ENCODE measurements at regions not wholly inside any gene's neighbourhood (a gene's known extent, or its start where the extent isn't known, plus 50 kb on each side); places are given as distances from the start of the nearest gene placed in this dataset.

GRCh38 chr2:18662689-18663088, 73.3 kb upstream of the NT5C1B start:
- Histone ChIP-seq H4K20me1 (replicated peaks; ENCODE audit: control insufficient read depth, extremely low read depth, insufficient read depth, low read length) (no peaks in the 10 kb centered on the region), H3K9me3 (replicated peaks; ENCODE audit: control insufficient read depth, insufficient read depth, low read length) (no peaks in the 10 kb centered on the region), H2AFZ (ENCODE audit: low read depth, low read length) (no peak overlapping the region), H3K9me1 (replicated peaks; ENCODE audit: control insufficient read depth, extremely low read depth, insufficient read depth, low read length) (no peaks in the 10 kb centered on the region), H3K4me3 (replicated peaks in 1 of 3; ENCODE audit: insufficient read depth in 1 of 3, low read depth in 1 of 3, low read length in 3 of 3) (no peak overlapping the region), H3K36me3 (ENCODE audit: control insufficient read depth in 2 of 2, extremely low read depth in 1 of 2, insufficient read depth in 2 of 2, low read length in 2 of 2) (no peaks in the 10 kb centered on the region), H3K9ac (replicated peaks; ENCODE audit: extremely low read depth, insufficient read depth, low read length) (no peak overlapping the region), H3K4me1 (ENCODE audit: control insufficient read depth, extremely low read depth, insufficient read depth, low read length) (no peaks in the 10 kb centered on the region), H3K4me2 (ENCODE audit: insufficient read depth, low read length) (no peak overlapping the region), H3K27me3 (ENCODE audit: control insufficient read depth in 2 of 2, insufficient read depth in 2 of 2, low read length in 2 of 2) (no peaks in the 10 kb centered on the region), H3K27ac (ENCODE audit: insufficient read depth, low read depth, low read length) (no peak overlapping the region), H3K79me2 (ENCODE audit: control insufficient read depth, insufficient read depth, low read length) (no peaks in the 10 kb centered on the region)
- dilution Hi-C loops (cut with MboI; ENCODE audit: extremely low pct_ligation_motif_present, low sequenced_read_pairs) (no loop called here), intact Hi-C loops (cut with micrococcal nuclease) (no loop called here)
- no peak for TF ChIP-seq MYC (IDR thresholded peaks at IDR 0.05; ENCODE audit: low read depth, low read length)
- no peak for TF ChIP-seq MAX (IDR thresholded peaks at IDR 0.05; ENCODE audit: insufficient read depth, insufficient read length)
- no peak for TF ChIP-seq POLR2AphosphoS5 (IDR thresholded peaks at IDR 0.05; ENCODE audit: insufficient read depth, low read depth, low read length)
- no peak for TF ChIP-seq FOS (IDR thresholded peaks at IDR 0.05; ENCODE audit: borderline replicate concordance, insufficient read depth, low read length)
- no peak for TF ChIP-seq POLR2A (IDR thresholded peaks at IDR 0.05; ENCODE audit: low read depth, low read length)
- TF ChIP-seq EZH2 (IDR thresholded peaks at IDR 0.05; ENCODE audit: borderline replicate concordance, low read depth, low read length, severe bottlenecking), result no peak
- no peak for TF ChIP-seq JUN (IDR thresholded peaks at IDR 0.05; ENCODE audit: borderline replicate concordance, insufficient read depth, insufficient read length, low read depth)
- TF ChIP-seq GATA2 (IDR thresholded peaks at IDR 0.05; ENCODE audit: insufficient read depth, insufficient read length, low read depth, low read length), result no peak
- no peak for TF ChIP-seq CTCF (IDR thresholded peaks at IDR 0.05; ENCODE audit: extremely low read depth in 1 of 2, insufficient read depth in 1 of 2, low read depth in 1 of 2, low read length in 2 of 2)
- ChIA-PET POLR2A (no interaction called here), CTCF (interaction anchor here (0.7 to 0.9 kb wide), 2 partner anchors 10 to 166 kb away, joined by 3 to 4 read pairs; no protein-coding TSS in a partner anchor)
- DNase-seq (ENCODE audit: low read depth, low spot score) (no peak), FAIRE-seq (no peak)
- no TSS peak for BruUV-seq (replicated peaks)

Measured in endothelial cell of umbilical vein (primary cell).